ENCODE measurements at regions not wholly inside any gene's neighbourhood (a gene's known extent, or its start where the extent isn't known, plus 50 kb on each side); places are given as distances from the start of the nearest gene placed in this dataset.
A peak's percentile ranks its signal among the peaks of the same experiment; 100 is the strongest.

GRCh38 chr22:27668828-27669797, 132.4 kb downstream of the MN1 start:
- no peak for TF ChIP-seq CTCF (IDR thresholded peaks at IDR 0.05)
- ATAC-seq (peak; percentile 87), DNase-seq (peak; percentile 39 to 75 (median 53))
- Histone ChIP-seq H3K4me1 (ENCODE audit: low read depth) (peaks cover 3% of the 10 kb centered on the region), H3K36me3 (ENCODE audit: low read depth) (no peaks in the 10 kb centered on the region), H3K9me3 (no peaks in the 10 kb centered on the region), H3K4me3 (no peak overlapping the region)
- intact Hi-C loops (cut with DNase I, micrococcal nuclease) = no loop called here

- ATAC-seq (peak; percentile 6), DNase-seq (no peak)
- Histone ChIP-seq H3K4me1 (ENCODE audit: low read depth) (peaks cover 3% of the 10 kb centered on the region), H3K36me3 (ENCODE audit: low read depth) (no peaks in the 10 kb centered on the region), H3K9me3 (no peaks in the 10 kb centered on the region), H3K4me3 (no peak overlapping the region)
- no peak for TF ChIP-seq CTCF (IDR thresholded peaks at IDR 0.05)
- intact Hi-C loops (cut with DNase I, micrococcal nuclease) = no loop called here
These were observed 131.6 kb downstream of the MN1 start for GRCh38 chr22:27669798-27670599.

GRCh38 chr22:27670701-27671412, 130.7 kb downstream of the MN1 start:
- no peak for TF ChIP-seq CTCF (IDR thresholded peaks at IDR 0.05)
- intact Hi-C loops (cut with DNase I, micrococcal nuclease) = no loop called here
- Histone ChIP-seq H3K4me1 (ENCODE audit: low read depth) (peaks cover 3% of the 10 kb centered on the region), H3K4me3 (no peak overlapping the region), H3K9me3 (no peaks in the 10 kb centered on the region), H3K36me3 (ENCODE audit: low read depth) (no peaks in the 10 kb centered on the region)
- peak; percentile 16 to 52 (median 49) for DNase-seq
- peak; percentile 55 for ATAC-seq

GRCh38 chr22:27671413-27671935, 130.1 kb downstream of the MN1 start:
- Histone ChIP-seq H3K36me3 (ENCODE audit: low read depth) (no peaks in the 10 kb centered on the region), H3K4me3 (no peak overlapping the region), H3K9me3 (no peaks in the 10 kb centered on the region), H3K4me1 (ENCODE audit: low read depth) (peaks cover 3% of the 10 kb centered on the region)
- ATAC-seq (no peak), DNase-seq (no peak)
- intact Hi-C loops (cut with DNase I, micrococcal nuclease) = no loop called here
- no peak for TF ChIP-seq CTCF (IDR thresholded peaks at IDR 0.05)

- no peaks in the 10 kb centered on the region for H3K36me3 ChIP-seq (ENCODE audit: low read depth)
- no peak for TF ChIP-seq CTCF (IDR thresholded peaks at IDR 0.05)
- no peak overlapping the region for H3K4me3 ChIP-seq
- no peak for DNase-seq
- H3K9me3 ChIP-seq = no peaks in the 10 kb centered on the region
- H3K4me1 ChIP-seq (ENCODE audit: low read depth) = peaks cover 3% of the 10 kb centered on the region
- ATAC-seq = no peak
- intact Hi-C loops (cut with DNase I, micrococcal nuclease) = no loop called here
These were observed 128.7 kb downstream of the MN1 start for GRCh38 chr22:27672721-27673418.
